Endometrial microvascular endothelial cells (primary cell): ENCODE measurements at regions not wholly inside any gene's neighbourhood (a gene's known extent, or its start where the extent isn't known, plus 50 kb on each side); places are given as distances from the start of the nearest gene placed in this dataset.

Source experiments
- in situ Hi-C: cut with HindIII; loops from 2 replicates; pipeline ENCODE4 v1.10.0; 2017; ENCODE audit warnings: low sequenced_read_pairs, low pct_unique_long_range_greater_than_20kb; ENCODE audit errors: inconsistent ontology term

- in situ Hi-C loops, result no loop called here
These were observed 50.2 kb upstream of the CCND2 start for GRCh38 chr12:4223273-4223845.

GRCh38 chr12:4221258-4221620 lies 52.3 kb upstream of the CCND2 start:
- in situ Hi-C loops, result no loop called here

- in situ Hi-C loops, result no loop called here
These were observed 52.9 kb upstream of the CCND2 start for GRCh38 chr12:4220536-4221257.

- in situ Hi-C loops, result no loop called here
These were observed 56.5 kb upstream of the CCND2 start for GRCh38 chr12:4217091-4217490.

- in situ Hi-C loops, result no loop called here
These were observed 57.2 kb upstream of the CCND2 start for GRCh38 chr12:4216187-4216927.

- in situ Hi-C loops, result no loop called here
These were observed 58.1 kb upstream of the CCND2 start for GRCh38 chr12:4215229-4216186.

GRCh38 chr12:4214877-4215228 lies 58.7 kb upstream of the CCND2 start:
- in situ Hi-C loops, result no loop called here

GRCh38 chr12:4213471-4213870 lies 60.1 kb upstream of the CCND2 start:
- in situ Hi-C loops, result no loop called here

GRCh38 chr12:4212845-4213244 lies 60.7 kb upstream of the CCND2 start:
- in situ Hi-C loops, result no loop called here

- in situ Hi-C loops, result no loop called here
These were observed 62.2 kb upstream of the CCND2 start for GRCh38 chr12:4211372-4211771.

- in situ Hi-C loops, result no loop called here
These were observed 63.4 kb upstream of the CCND2 start for GRCh38 chr12:4210183-4210582.

GRCh38 chr12:4206470-4206869 lies 67.1 kb upstream of the CCND2 start:
- in situ Hi-C loops, result no loop called here

GRCh38 chr12:4203772-4204376 lies 69.7 kb upstream of the CCND2 start:
- in situ Hi-C loops, result no loop called here

- in situ Hi-C loops, result no loop called here
These were observed 70.6 kb upstream of the CCND2 start for GRCh38 chr12:4202918-4203317.

GRCh38 chr12:4202487-4202886 lies 71.1 kb upstream of the CCND2 start:
- in situ Hi-C loops, result no loop called here

- in situ Hi-C loops, result no loop called here
These were observed 72.0 kb upstream of the CCND2 start for GRCh38 chr12:4201333-4202100.

- in situ Hi-C loops, result no loop called here
These were observed 75.4 kb upstream of the CCND2 start for GRCh38 chr12:4197922-4198763.
